ENCODE measurements at regions not wholly inside any gene's neighbourhood (a gene's known extent, or its start where the extent isn't known, plus 50 kb on each side); places are given as distances from the start of the nearest gene placed in this dataset.

DNA sequence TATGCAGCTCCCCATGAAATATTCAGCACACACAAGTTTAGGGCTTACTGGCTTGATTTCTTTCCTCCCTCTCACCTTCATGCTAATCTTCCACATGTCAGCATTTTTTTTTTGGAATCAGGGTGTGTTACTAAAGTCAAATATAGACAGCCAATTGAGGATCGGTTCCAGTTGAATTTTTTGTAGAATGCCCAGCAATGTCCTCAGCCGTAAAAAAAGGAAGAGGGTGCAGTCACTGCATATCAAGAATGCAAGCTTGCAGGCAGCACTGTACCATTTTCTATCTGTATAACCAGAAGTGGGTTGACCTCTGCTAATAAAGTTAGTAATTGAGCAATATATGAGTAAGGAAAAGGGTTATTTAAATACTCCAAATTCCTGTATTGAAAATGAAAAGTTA is 51.4 kb upstream of the CHMP2B start:
- H3K4me1 ChIP-seq = no peaks in the 10 kb centered on the region
- H3K9me3 ChIP-seq = no peaks in the 10 kb centered on the region
- H3K27me3 ChIP-seq = no peaks in the 10 kb centered on the region; the same call in 1 of the 2 replicates
- no peak for DNase-seq
- no peaks in the 10 kb centered on the region for H3K36me3 ChIP-seq
- no peak overlapping the region for H3K4me3 ChIP-seq (ENCODE audit: low read depth, low read length)
- TF ChIP-seq, protein P1, sequence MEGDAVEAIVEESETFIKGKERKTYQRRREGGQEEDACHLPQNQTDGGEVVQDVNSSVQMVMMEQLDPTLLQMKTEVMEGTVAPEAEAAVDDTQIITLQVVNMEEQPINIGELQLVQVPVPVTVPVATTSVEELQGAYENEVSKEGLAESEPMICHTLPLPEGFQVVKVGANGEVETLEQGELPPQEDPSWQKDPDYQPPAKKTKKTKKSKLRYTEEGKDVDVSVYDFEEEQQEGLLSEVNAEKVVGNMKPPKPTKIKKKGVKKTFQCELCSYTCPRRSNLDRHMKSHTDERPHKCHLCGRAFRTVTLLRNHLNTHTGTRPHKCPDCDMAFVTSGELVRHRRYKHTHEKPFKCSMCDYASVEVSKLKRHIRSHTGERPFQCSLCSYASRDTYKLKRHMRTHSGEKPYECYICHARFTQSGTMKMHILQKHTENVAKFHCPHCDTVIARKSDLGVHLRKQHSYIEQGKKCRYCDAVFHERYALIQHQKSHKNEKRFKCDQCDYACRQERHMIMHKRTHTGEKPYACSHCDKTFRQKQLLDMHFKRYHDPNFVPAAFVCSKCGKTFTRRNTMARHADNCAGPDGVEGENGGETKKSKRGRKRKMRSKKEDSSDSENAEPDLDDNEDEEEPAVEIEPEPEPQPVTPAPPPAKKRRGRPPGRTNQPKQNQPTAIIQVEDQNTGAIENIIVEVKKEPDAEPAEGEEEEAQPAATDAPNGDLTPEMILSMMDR (IDR thresholded peaks at IDR 0.05; ENCODE audit: low read depth, low read length) = no peak

DNA sequence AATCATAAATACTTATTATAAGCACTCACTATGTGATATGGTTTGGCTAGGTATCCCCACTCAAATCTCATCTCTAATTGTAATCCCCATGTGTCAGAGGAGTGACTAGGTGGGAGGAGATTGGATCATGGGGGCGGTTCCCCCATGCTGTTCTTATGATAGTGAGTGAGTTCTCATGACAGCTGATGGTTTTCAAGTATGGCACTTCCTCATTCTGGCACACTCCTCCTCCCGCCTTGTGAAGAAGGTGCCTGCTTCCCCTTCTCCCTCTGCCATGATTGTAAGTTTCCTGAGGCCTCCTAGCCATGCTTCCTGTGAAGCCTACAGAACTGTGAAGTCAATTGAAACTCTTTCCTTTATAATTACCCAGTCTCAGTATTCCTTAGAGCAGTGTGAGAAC is 53.3 kb upstream of the CHMP2B start:
- no peaks in the 10 kb centered on the region; the same call in 1 of the 2 replicates for H3K27me3 ChIP-seq
- H3K9me3 ChIP-seq = no peaks in the 10 kb centered on the region
- H3K4me1 ChIP-seq = no peaks in the 10 kb centered on the region
- no peak for DNase-seq
- TF ChIP-seq, protein P1 (IDR thresholded peaks at IDR 0.05; ENCODE audit: low read depth, low read length) = no peak
- H3K4me3 ChIP-seq (ENCODE audit: low read depth, low read length) = no peak overlapping the region
- H3K36me3 ChIP-seq = no peaks in the 10 kb centered on the region

DNA sequence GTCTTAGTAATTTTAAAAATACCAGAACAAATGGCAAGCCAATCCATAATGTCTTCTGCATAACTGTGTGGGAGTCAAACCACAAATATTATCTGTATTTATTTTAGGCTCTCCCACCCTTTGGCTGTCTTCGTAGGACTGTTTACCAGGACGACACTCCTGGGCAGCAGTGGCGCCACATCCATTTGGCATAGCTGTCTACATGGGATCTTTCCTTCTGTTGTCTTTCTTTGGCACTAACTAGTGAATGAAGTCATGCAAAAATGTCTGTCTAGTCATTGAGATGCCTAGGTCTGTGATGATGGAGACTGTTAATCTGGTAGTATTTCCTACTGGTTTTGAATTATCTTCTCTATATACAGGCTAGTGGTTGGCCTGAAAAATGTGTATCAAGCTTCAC is 54.0 kb upstream of the CHMP2B start:
- H3K36me3 ChIP-seq = no peaks in the 10 kb centered on the region
- H3K4me1 ChIP-seq = no peaks in the 10 kb centered on the region
- no peak for DNase-seq
- TF ChIP-seq, protein P1 (IDR thresholded peaks at IDR 0.05; ENCODE audit: low read depth, low read length) = no peak
- H3K27me3 ChIP-seq = no peaks in the 10 kb centered on the region; the same call in 1 of the 2 replicates
- H3K9me3 ChIP-seq = no peaks in the 10 kb centered on the region
- no peak overlapping the region for H3K4me3 ChIP-seq (ENCODE audit: low read depth, low read length)

DNA sequence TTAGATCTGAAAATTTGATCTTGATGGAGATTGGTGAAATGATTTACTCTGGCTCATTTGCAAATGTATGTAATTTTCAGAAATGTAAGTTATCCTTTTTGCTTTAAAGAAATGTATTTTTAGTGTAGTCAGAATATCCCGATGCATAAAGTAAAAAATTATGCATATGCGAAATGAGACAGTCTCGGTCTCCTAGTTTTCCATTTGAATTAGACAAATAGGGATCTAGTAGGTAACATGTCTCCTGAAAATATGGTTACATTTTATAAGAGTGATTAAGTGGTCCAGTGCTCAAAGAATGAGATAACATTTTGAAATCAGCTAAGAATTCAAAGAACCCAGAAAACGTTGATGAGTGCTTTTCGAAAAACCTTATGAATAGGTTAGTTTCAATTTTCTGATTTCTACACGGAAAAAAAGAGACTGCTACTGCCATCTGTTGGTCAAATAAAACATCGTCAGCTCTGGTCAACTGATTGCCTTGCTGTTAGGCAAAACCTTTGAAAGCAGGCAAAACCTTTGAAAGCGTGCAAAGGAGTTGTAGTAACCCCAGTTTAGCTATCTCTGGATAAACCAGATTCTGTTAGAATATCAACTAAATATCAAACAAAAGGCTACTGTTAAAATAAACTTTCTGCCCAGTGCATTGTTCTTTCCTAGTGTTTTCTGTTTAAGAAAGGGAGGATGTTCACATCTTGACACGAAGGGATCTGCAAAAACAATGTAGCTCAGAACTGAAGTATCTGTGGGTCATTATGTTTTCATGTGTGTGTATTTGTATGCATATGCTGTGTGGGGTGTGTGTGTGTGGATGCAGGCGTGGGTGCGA is 59.3 kb upstream of the CHMP2B start:
- 0 out of 2 replicates have a peak overlapping the region, but pooled peaks have one; percentile 14 for H3K4me3 ChIP-seq (ENCODE audit: low read depth, low read length)
- no peaks in the 10 kb centered on the region for H3K36me3 ChIP-seq
- H3K4me1 ChIP-seq = no peaks in the 10 kb centered on the region
- TF ChIP-seq, protein P1 (IDR thresholded peaks at IDR 0.05; ENCODE audit: low read depth, low read length) = peak; percentile 69
- DNase-seq = peak; percentile 18
- H3K27me3 ChIP-seq = no peaks in the 10 kb centered on the region
- H3K9me3 ChIP-seq = no peaks in the 10 kb centered on the region

DNA sequence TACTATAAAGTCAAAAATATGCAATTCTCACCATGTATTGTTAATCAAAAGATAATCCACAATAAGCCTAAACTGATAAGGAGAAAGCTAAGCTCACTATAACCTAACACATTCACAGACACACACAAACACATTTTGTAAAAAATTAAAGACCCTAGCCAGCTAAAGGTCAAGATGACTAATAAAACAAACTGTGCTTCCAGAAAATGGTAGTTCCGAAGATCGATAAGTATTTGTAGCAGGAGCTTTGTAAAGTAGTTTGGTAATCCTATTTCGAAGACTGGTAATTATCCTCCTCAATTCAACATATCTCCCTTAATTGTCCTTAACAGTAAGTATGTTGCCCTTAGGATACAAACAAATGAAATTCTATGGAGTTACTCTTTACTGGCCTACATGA is 62.9 kb upstream of the CHMP2B start:
- DNase-seq = no peak
- Histone ChIP-seq H3K4me1 (no peaks in the 10 kb centered on the region), H3K9me3 (no peaks in the 10 kb centered on the region), H3K4me3 (ENCODE audit: low read depth, low read length) (no peak overlapping the region), H3K27me3 (peaks cover 16% of the 10 kb centered on the region), H3K36me3 (no peaks in the 10 kb centered on the region)
- TF ChIP-seq, protein P1 (IDR thresholded peaks at IDR 0.05; ENCODE audit: low read depth, low read length) = no peak

DNA sequence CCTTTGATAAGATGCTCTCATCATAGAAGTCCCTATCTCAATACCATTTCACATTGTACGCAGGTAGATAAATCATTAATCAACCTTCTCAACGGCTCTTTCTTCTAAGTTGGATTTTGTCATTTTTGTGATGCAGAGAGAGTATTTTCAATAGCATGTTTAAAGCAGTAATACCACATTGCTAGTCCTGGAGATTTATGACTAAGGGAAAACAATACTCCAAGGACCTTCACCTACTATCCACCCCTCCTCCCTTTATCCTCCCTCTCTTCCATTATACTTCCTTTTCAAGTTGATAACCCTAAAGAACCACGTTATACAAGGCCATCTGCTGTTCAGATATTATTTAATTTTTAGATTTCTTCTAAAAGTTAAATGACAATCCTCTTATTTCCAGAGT is 65.3 kb upstream of the CHMP2B start:
- H3K4me1 ChIP-seq = no peaks in the 10 kb centered on the region
- H3K4me3 ChIP-seq (ENCODE audit: low read depth, low read length) = no peak overlapping the region
- TF ChIP-seq, protein P1 (IDR thresholded peaks at IDR 0.05; ENCODE audit: low read depth, low read length) = no peak
- H3K9me3 ChIP-seq = no peaks in the 10 kb centered on the region
- DNase-seq = no peak
- peaks cover 16% of the 10 kb centered on the region for H3K27me3 ChIP-seq
- H3K36me3 ChIP-seq = no peaks in the 10 kb centered on the region
